MM.1S (cell line): ENCODE measurements at regions not wholly inside any gene's neighbourhood (a gene's known extent, or its start where the extent isn't known, plus 50 kb on each side); places are given as distances from the start of the nearest gene placed in this dataset.

Experiments
- EZH2phosphoT487 ChIP-seq: fragments of 300-600 bp; sonication (generic); IDR thresholded peaks from 2 replicates; pipeline ENCODE4 v1.6.1; 2018; ENCODE audit warnings: antibody characterized with exemption, low read length
- TF ChIP-seq, protein P1 (sequence below): fragments of 300-600 bp; sonication (generic); IDR thresholded peaks from 2 replicates; pipeline ENCODE4 v1.5.1; 2016; ENCODE audit warnings: antibody characterized with exemption, low read length, mixed read lengths

- TF ChIP-seq, protein P1, sequence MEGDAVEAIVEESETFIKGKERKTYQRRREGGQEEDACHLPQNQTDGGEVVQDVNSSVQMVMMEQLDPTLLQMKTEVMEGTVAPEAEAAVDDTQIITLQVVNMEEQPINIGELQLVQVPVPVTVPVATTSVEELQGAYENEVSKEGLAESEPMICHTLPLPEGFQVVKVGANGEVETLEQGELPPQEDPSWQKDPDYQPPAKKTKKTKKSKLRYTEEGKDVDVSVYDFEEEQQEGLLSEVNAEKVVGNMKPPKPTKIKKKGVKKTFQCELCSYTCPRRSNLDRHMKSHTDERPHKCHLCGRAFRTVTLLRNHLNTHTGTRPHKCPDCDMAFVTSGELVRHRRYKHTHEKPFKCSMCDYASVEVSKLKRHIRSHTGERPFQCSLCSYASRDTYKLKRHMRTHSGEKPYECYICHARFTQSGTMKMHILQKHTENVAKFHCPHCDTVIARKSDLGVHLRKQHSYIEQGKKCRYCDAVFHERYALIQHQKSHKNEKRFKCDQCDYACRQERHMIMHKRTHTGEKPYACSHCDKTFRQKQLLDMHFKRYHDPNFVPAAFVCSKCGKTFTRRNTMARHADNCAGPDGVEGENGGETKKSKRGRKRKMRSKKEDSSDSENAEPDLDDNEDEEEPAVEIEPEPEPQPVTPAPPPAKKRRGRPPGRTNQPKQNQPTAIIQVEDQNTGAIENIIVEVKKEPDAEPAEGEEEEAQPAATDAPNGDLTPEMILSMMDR, result no peak
- TF ChIP-seq EZH2phosphoT487, result no peak
Observed at GRCh38 chr2:103284750-103285149, 522.9 kb downstream of the TMEM182 start.
